SK-N-SH (cell line): ENCODE measurements at regions not wholly inside any gene's neighbourhood (a gene's known extent, or its start where the extent isn't known, plus 50 kb on each side); places are given as distances from the start of the nearest gene placed in this dataset.
A peak's percentile ranks its signal among the peaks of the same experiment; 100 is the strongest.

Experiments used
- CTCF ChIA-PET: fragments of 300-600, 350-600 bp; formaldehyde crosslinking; extraction: SDS; loops from one replicate; lab custom pipeline; 2021; lab: Yijun Ruan, JAX
- POLR2A ChIA-PET: fragments of 350-600 bp; sonication (Branson Sonifier 250); formaldehyde crosslinking; extraction: SDS; loops from one replicate; lab custom pipeline; 2020; ENCODE audit warnings: antibody characterized with exemption, inconsistent platforms; lab: Yijun Ruan, JAX
- DNase-seq: peaks from one replicate; pipeline ENCODE4 v3.0.0; 2012
- H2AFZ ChIP-seq: fragments of 200-600 bp; sonication (generic); 2 replicates; pipeline ENCODE4 v1.8.1; 2016; ENCODE audit warnings: antibody characterized with exemption, mild to moderate bottlenecking, low read depth
- H3F3A ChIP-seq: fragments of 200-600 bp; sonication (generic); replicated peaks from 2 replicates; pipeline ENCODE3; 2016; ENCODE audit warnings: antibody characterized with exemption, mild to moderate bottlenecking; ENCODE audit not compliant: insufficient read depth
- H3K27ac ChIP-seq, 2 experiments: fragments of 200-500 bp in 1 of 2; fragments of 200-600 bp in 1 of 2; sonication (Bioruptor generic) in 1 of 2; sonication (generic), shearing (Covaris generic) in 1 of 2; 2 replicates each; pipeline versions ENCODE4 v1.5.1 to v1.6.1; 2014 to 2016; ENCODE audit warnings: low read depth in 2 of 2, inconsistent platforms in 1 of 2, low read length in 1 of 2, mild to moderate bottlenecking in 1 of 2, mixed read lengths in 1 of 2
- H3K27me3 ChIP-seq: fragments of 200-600 bp; sonication (generic), shearing (Covaris generic); 2 replicates; pipeline ENCODE4 v1.6.1; 2016; ENCODE audit warnings: mixed run types; ENCODE audit not compliant: insufficient read depth
- H3K36me3 ChIP-seq, 2 experiments: fragments of 200-500 bp in 1 of 2; fragments of 200-600 bp in 1 of 2; sonication (Bioruptor generic) in 1 of 2; sonication (generic) in 1 of 2; replicated peaks in 1 of 2; 2 replicates each; pipeline versions ENCODE3 to v1.5.1; 2014 to 2016; ENCODE audit warnings: low read length in 1 of 2, mild to moderate bottlenecking in 1 of 2; ENCODE audit not compliant: insufficient read depth in 2 of 2, control insufficient read depth in 1 of 2
- H3K4me1 ChIP-seq, 2 experiments: fragments of 200-500 bp in 1 of 2; fragments of 200-600 bp in 1 of 2; sonication (Bioruptor generic) in 1 of 2; sonication (generic), shearing (Covaris generic) in 1 of 2; 2 replicates each; pipeline versions ENCODE4 v1.5.1 to v1.6.1; 2014 to 2016; ENCODE audit warnings: low read depth in 1 of 2, low read length in 1 of 2, mixed run types in 1 of 2; ENCODE audit not compliant: insufficient read depth in 2 of 2, control insufficient read depth in 1 of 2
- H3K4me2 ChIP-seq: fragments of 200-600 bp; sonication (generic), shearing (Covaris generic); 2 replicates; pipeline ENCODE4 v1.6.1; 2017; ENCODE audit warnings: mixed run types
- H3K4me3 ChIP-seq, 2 experiments: fragments of 200-500 bp in 1 of 2; fragments of 200-600 bp in 1 of 2; sonication (Bioruptor generic) in 1 of 2; sonication (generic), shearing (Covaris generic) in 1 of 2; 2 replicates each; pipeline versions ENCODE4 v1.5.1 to v1.8.1; 2014 to 2016; ENCODE audit warnings: low read depth in 2 of 2, inconsistent platforms in 1 of 2, low read length in 1 of 2, mild to moderate bottlenecking in 1 of 2, mixed read lengths in 1 of 2, moderate library complexity in 1 of 2
- H3K79me2 ChIP-seq: fragments of 200-600 bp; sonication (generic); 2 replicates; pipeline ENCODE4 v1.8.1; 2017; ENCODE audit warnings: mild to moderate bottlenecking; ENCODE audit not compliant: insufficient read depth
- H3K9ac ChIP-seq: fragments of 200-600 bp; sonication (generic); 2 replicates; pipeline ENCODE4 v1.6.1; 2017; ENCODE audit warnings: mixed run types
- H3K9me2 ChIP-seq: fragments of 200-600 bp; sonication (generic); 2 replicates; pipeline ENCODE4 v1.6.1; 2017; ENCODE audit warnings: mixed run types
- H3K9me3 ChIP-seq: fragments of 200-600 bp; sonication (generic); 2 replicates; pipeline ENCODE4 v1.6.1; 2017; ENCODE audit warnings: mixed run types, mild to moderate bottlenecking, moderate library complexity
- H4K20me1 ChIP-seq: fragments of 200-600 bp; sonication (generic); 2 replicates; pipeline ENCODE4 v1.6.1; 2017; ENCODE audit warnings: mild to moderate bottlenecking, mixed run types; ENCODE audit not compliant: insufficient read depth
- FOXJ3 ChIP-seq: sonication (generic); formaldehyde crosslinking; IDR thresholded peaks from 2 replicates; pipeline ENCODE4 v1.5.1; 2020; ENCODE audit warnings: mild to moderate bottlenecking, missing genetic modification reagents
- GABPA ChIP-seq: IDR thresholded peaks from 2 replicates; pipeline ENCODE4 v1.4.0; 2012; ENCODE audit warnings: low read depth, mild to moderate bottlenecking
- MXI1 ChIP-seq: IDR thresholded peaks from 2 replicates; pipeline ENCODE4 v1.6.1; 2012; ENCODE audit warnings: mild to moderate bottlenecking, low read depth, low read length, improper control_type of control experiment
- RAD21 ChIP-seq: IDR thresholded peaks from 2 replicates; pipeline ENCODE4 v1.6.1; 2012; ENCODE audit warnings: mild to moderate bottlenecking, low read length
- TCF12 ChIP-seq: IDR thresholded peaks from 2 replicates; pipeline ENCODE4 v1.4.0; 2012
- WGBS: methylation state at CpG from one replicate; pipeline ENCODE4 v1.1.6; 2017; ENCODE audit warnings: low lambda C conversion rate; 5-methylcytosine and 5-hydroxymethylcytosine counted together
- TF ChIP-seq, protein P1 (sequence below): fragments of 200-600 bp; sonication (generic); IDR thresholded peaks from 2 replicates; pipeline ENCODE4 v1.6.1; 2017; ENCODE audit warnings: antibody characterized with exemption, mild to moderate bottlenecking, moderate library complexity
- TF ChIP-seq, protein P2 (sequence below): fragments of 150-350 bp; IDR thresholded peaks from 2 replicates; pipeline ENCODE4 v1.6.1; 2017; ENCODE audit warnings: antibody characterized with exemption, low read length, low read depth, borderline replicate concordance

DNA sequence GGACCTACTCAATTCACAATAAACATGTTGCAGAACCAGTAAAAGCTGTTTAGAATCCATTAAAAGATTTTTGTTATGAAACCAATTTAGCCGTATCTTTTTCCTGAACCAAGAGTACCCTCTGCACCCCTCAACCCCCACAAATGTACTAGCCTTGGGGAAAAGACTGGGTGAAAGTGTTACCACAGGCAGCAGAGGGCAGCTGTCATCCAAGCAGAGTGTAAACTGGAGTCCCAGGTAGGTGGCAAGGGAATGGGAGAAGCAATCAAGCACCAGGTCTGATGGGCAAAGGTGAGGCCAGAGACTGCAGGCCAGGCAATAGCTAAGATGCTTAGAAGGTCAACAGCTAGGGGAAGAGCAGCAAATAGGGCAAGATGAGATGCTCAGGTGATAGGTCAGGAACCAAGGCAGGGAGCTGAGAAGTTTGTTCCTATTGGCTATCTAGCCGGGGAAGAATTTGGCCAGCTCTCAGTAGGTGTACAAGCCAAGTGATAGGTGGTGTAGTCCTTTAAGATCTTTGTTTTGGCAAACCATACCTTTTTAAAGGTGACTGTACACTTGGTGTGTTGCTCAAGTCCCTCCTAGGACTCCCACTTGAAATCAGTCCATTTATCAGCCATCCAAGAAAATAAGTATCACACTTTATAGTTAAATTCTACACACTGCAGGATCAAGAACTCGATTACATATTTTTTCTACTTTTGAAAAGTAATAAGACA lies 77.8 kb upstream of the CCDC112 start:
- DNase-seq = no peak
- Histone ChIP-seq H3K79me2 (no peaks in the 10 kb centered on the region), H3F3A (peaks cover 8% of the 10 kb centered on the region), H3K27me3 (no peaks in the 10 kb centered on the region), H3K4me3 (no peak overlapping the region), H3K4me2 (no peak overlapping the region), H2AFZ (no peak overlapping the region), H3K9me3 (no peaks in the 10 kb centered on the region), H3K9me2 (no peaks in the 10 kb centered on the region), H3K36me3 (no peaks in the 10 kb centered on the region), H3K9ac (no peak overlapping the region), H3K27ac (no peak overlapping the region), H3K4me1 (peaks cover 0 to 9% of the 10 kb centered on the region in 2 experiments; a peak in 2 of 4 replicates), H4K20me1 (no peaks in the 10 kb centered on the region)
- CTCF ChIA-PET = no interaction called here
- TF ChIP-seq RAD21 (peak; percentile 20), GABPA (no peak)
- TF ChIP-seq, protein P1, sequence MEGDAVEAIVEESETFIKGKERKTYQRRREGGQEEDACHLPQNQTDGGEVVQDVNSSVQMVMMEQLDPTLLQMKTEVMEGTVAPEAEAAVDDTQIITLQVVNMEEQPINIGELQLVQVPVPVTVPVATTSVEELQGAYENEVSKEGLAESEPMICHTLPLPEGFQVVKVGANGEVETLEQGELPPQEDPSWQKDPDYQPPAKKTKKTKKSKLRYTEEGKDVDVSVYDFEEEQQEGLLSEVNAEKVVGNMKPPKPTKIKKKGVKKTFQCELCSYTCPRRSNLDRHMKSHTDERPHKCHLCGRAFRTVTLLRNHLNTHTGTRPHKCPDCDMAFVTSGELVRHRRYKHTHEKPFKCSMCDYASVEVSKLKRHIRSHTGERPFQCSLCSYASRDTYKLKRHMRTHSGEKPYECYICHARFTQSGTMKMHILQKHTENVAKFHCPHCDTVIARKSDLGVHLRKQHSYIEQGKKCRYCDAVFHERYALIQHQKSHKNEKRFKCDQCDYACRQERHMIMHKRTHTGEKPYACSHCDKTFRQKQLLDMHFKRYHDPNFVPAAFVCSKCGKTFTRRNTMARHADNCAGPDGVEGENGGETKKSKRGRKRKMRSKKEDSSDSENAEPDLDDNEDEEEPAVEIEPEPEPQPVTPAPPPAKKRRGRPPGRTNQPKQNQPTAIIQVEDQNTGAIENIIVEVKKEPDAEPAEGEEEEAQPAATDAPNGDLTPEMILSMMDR = 0 out of 2 replicates have a peak, but pooled peaks have one; percentile 12
- 67% methylated on average over 3 of the region's 3 CpGs for WGBS
- POLR2A ChIA-PET = no interaction called here

DNA sequence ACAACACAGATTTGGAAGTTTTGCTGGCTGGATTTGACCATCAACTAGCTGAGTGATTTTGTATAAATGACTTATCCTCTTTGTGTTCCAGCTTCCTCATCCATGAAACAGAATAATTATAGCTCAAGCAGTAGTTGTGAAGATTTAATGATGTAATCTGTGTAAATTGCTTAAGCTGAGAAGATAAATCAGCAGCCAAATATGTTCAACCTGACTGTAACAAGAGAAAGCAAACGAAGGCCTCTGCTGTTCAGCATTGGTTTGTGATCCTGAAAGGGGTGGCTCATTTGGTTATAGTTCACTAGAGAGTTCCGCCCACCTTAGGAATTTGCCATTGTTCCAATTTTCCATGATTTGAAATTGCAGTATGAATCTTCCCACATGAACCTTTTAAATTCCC lies 75.7 kb upstream of the CCDC112 start:
- H3K27me3 ChIP-seq = no peaks in the 10 kb centered on the region
- no peaks in the 10 kb centered on the region for H3K9me2 ChIP-seq
- H2AFZ ChIP-seq = peak overlapping the region; percentile 37; the same call in 1 of the 2 replicates
- 93% methylated on average over 2 of the region's 2 CpGs for whole genome bisulfite sequencing
- H3K4me1 ChIP-seq = peaks cover 0 to 4% of the 10 kb centered on the region in 2 experiments; a peak in 1 of 4 replicates
- no peak for DNase-seq
- TF ChIP-seq TCF12 (no peak), MXI1 (no peak), FOXJ3 (CRISPR knock-in tag) (no peak)
- TF ChIP-seq, protein P2, sequence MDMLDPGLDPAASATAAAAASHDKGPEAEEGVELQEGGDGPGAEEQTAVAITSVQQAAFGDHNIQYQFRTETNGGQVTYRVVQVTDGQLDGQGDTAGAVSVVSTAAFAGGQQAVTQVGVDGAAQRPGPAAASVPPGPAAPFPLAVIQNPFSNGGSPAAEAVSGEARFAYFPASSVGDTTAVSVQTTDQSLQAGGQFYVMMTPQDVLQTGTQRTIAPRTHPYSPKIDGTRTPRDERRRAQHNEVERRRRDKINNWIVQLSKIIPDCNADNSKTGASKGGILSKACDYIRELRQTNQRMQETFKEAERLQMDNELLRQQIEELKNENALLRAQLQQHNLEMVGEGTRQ = no peak
- H3K4me3 ChIP-seq = no peak overlapping the region
- no peaks in the 10 kb centered on the region for H3K36me3 ChIP-seq
- H3K27ac ChIP-seq = no peak overlapping the region
- ChIA-PET CTCF (no interaction called here), POLR2A (no interaction called here)
- no peaks in the 10 kb centered on the region for H4K20me1 ChIP-seq
- no peaks in the 10 kb centered on the region for H3K9me3 ChIP-seq
- no peaks in the 10 kb centered on the region for H3K79me2 ChIP-seq
- H3K9ac ChIP-seq = no peak overlapping the region
- no peak overlapping the region for H3K4me2 ChIP-seq
- peaks cover 4% of the 10 kb centered on the region for H3F3A ChIP-seq
